K562 (cell line): ENCODE measurements at regions not wholly inside any gene's neighbourhood (a gene's known extent, or its start where the extent isn't known, plus 50 kb on each side); places are given as distances from the start of the nearest gene placed in this dataset.

Source experiments
- ARHGAP35 ChIP-seq: fragments of 450-650 bp; IDR thresholded peaks from 2 replicates; pipeline ENCODE4 v1.6.1; 2018; ENCODE audit not compliant: partially characterized antibody
- ARID1B ChIP-seq: fragments of 450-650 bp; IDR thresholded peaks from 2 replicates; pipeline ENCODE4 v1.6.1; 2016; ENCODE audit warnings: antibody characterized with exemption, mild to moderate bottlenecking, inconsistent platforms
- ATF1 ChIP-seq, 2 experiments: fragments of 450-650 bp in 1 of 2; IDR thresholded peaks; 2 replicates each; pipeline ENCODE4 v1.6.1; 2016; ENCODE audit warnings: missing compliant biosample characterization in 1 of 2, missing genetic modification characterization in 1 of 2
- CAMTA2 ChIP-seq: fragments of 250-450 bp; sonication (Bioruptor Pico); conservative IDR thresholded peaks from 2 replicates; pipeline ENCODE4 v1.5.1; 2022
- CSDE1 ChIP-seq, 2 experiments: fragments of 450-650 bp; IDR thresholded peaks; 2 replicates each; pipeline ENCODE4 v1.6.1; 2016; ENCODE audit warnings: mild to moderate bottlenecking in 1 of 2
- DPF2 ChIP-seq: fragments of 450-650 bp; IDR thresholded peaks from 2 replicates; pipeline ENCODE4 v1.6.1; 2016
- FOSL1 ChIP-seq: fragments of 200-800 bp; sonication (Bioruptor generic); conservative IDR thresholded peaks from 2 replicates; pipeline ENCODE4 v1.6.1; 2016; ENCODE audit warnings: missing genetic modification characterization, missing compliant biosample characterization
- FOXK2 ChIP-seq, 2 experiments: fragments of 450-650 bp; IDR thresholded peaks in 1 of 2; conservative IDR thresholded peaks in 1 of 2; 2 replicates each; pipeline ENCODE4 v1.6.1; 2016; ENCODE audit warnings: low read depth in 2 of 2, mild to moderate bottlenecking in 1 of 2
- HEY1 ChIP-seq: fragments of 250-450 bp; sonication (Bioruptor Pico); IDR thresholded peaks from 2 replicates; pipeline ENCODE4 v1.5.0; 2020; ENCODE audit warnings: mild to moderate bottlenecking, moderate library complexity, borderline replicate concordance
- HLTF ChIP-seq: fragments of 450-650 bp; IDR thresholded peaks from 2 replicates; pipeline ENCODE4 v1.6.1; 2016
- KAT2B ChIP-seq: IDR thresholded peaks from one replicate; pipeline ENCODE4 v1.6.1; 2012; ENCODE audit warnings: low read depth, mild to moderate bottlenecking, control low read depth, inconsistent platforms, low read length, moderate library complexity
- MEIS2 ChIP-seq: fragments of 450-650 bp; IDR thresholded peaks from 2 replicates; pipeline ENCODE4 v1.6.1; 2014; ENCODE audit warnings: mild to moderate bottlenecking; ENCODE audit not compliant: partially characterized antibody
- MYC ChIP-seq, 2 experiments: fragments of 250-450 bp in 1 of 2; sonication (Bioruptor Pico) in 1 of 2; IDR thresholded peaks; 2 replicates each; pipeline versions ENCODE4 v1.5.1 to v1.6.1; 2012 to 2021; ENCODE audit warnings: low read depth in 2 of 2, borderline replicate concordance in 1 of 2, improper control_type of control experiment in 1 of 2, low read length in 1 of 2, mild to moderate bottlenecking in 1 of 2, moderate library complexity in 1 of 2
- NBN ChIP-seq: fragments of 450-650 bp; IDR thresholded peaks from 2 replicates; pipeline ENCODE4 v1.6.1; 2016; ENCODE audit warnings: low read depth, mild to moderate bottlenecking
- SAFB ChIP-seq: fragments of 200-400 bp; formaldehyde crosslinking; IDR thresholded peaks from 2 replicates; pipeline ENCODE4 v1.6.1; 2017; ENCODE audit warnings: low read depth, low read length, borderline replicate concordance
- TCF7L2 ChIP-seq: fragments of 150-350 bp; IDR thresholded peaks from 2 replicates; pipeline ENCODE4 v1.6.1; 2016; ENCODE audit warnings: low read depth, mild to moderate bottlenecking, low read length, moderate library complexity
- TEAD2 ChIP-seq: fragments of 450-650 bp; IDR thresholded peaks from 2 replicates; pipeline ENCODE4 v1.6.1; 2016; ENCODE audit warnings: missing genetic modification characterization, control low read depth, missing compliant biosample characterization
- ZNF23 ChIP-seq: fragments of 250-450 bp; sonication (Bioruptor Pico); IDR thresholded peaks from 2 replicates; pipeline ENCODE4 v1.4.0; 2020; ENCODE audit warnings: mild to moderate bottlenecking
- ZNF354B ChIP-seq: fragments of 250-450 bp; sonication (Bioruptor Pico); IDR thresholded peaks from 2 replicates; pipeline ENCODE4 v1.4.0; 2020
- ZNF699 ChIP-seq: fragments of 250-450 bp; sonication (Bioruptor Pico); IDR thresholded peaks from 2 replicates; pipeline ENCODE4 v1.8.0; 2021; ENCODE audit warnings: mild to moderate bottlenecking, moderate library complexity; ENCODE audit not compliant: insufficient replicate concordance
- ZZZ3 ChIP-seq: fragments of 450-650 bp; IDR thresholded peaks from 2 replicates; pipeline ENCODE4 v1.6.1; 2016; ENCODE audit warnings: antibody characterized with exemption, mild to moderate bottlenecking, moderate library complexity
- TF ChIP-seq, protein P1 (sequence below), 2 experiments: fragments of 450-650 bp; IDR thresholded peaks; 2 replicates each; pipeline ENCODE4 v1.6.1; 2018; ENCODE audit warnings: mild to moderate bottlenecking in 2 of 2, low read depth in 1 of 2; ENCODE audit not compliant: partially characterized antibody in 2 of 2
- TF ChIP-seq, protein P2 (sequence below): sonication (generic); formaldehyde crosslinking; IDR thresholded peaks from 2 replicates; pipeline ENCODE4 v1.8.1; 2022; ENCODE audit warnings: missing genetic modification reagents
- TF ChIP-seq, protein P3 (sequence below): fragments of 450-650 bp; IDR thresholded peaks from 2 replicates; pipeline ENCODE4 v1.6.1; 2014; ENCODE audit warnings: low read depth, mild to moderate bottlenecking, moderate library complexity, borderline replicate concordance

DNA sequence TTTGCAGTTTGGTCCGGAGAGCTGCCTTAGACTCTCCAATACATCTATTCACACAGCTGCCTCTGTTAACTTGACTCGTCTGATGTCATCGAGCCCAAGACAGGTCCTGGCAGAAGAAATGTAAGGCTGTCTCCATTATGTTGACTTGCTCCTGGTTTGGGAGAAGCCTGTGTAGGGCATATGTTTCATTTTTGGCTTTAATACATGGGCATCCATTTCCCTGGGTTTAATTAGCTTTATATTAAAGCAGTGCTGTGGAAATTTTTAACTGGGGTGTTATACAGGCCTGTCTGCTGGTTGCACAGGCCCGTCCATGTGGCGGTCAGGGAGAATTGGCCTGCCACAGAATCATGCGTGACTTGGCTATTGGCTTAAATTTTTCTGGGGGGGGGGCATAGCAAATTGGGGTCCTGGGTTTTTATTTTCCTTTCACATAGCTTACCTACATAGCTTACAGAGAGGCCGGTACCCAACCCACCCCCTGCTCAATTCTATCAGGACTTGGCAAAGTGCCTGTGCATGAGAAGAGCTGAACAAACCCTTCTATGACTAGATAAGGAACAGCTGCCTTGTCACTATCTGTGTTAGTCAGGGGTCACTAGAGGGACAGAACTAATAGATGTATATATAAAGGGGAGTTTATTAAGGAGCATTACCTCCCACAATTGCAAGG lies 123.5 kb upstream of the WDR1 start (continued):
- no peak for TF ChIP-seq SAFB
- TF ChIP-seq TEAD2: no peak
- peak; percentile 25; the same call in 1 of the 2 replicates for TF ChIP-seq MYC (IDR thresholded peaks at IDR 0.05; ENCODE audit: low read depth, low read length)
- TF ChIP-seq MYC (CRISPR knock-in tag; IDR thresholded peaks at IDR 0.05; ENCODE audit: borderline replicate concordance, low read depth): no peak
- TF ChIP-seq, protein P1, sequence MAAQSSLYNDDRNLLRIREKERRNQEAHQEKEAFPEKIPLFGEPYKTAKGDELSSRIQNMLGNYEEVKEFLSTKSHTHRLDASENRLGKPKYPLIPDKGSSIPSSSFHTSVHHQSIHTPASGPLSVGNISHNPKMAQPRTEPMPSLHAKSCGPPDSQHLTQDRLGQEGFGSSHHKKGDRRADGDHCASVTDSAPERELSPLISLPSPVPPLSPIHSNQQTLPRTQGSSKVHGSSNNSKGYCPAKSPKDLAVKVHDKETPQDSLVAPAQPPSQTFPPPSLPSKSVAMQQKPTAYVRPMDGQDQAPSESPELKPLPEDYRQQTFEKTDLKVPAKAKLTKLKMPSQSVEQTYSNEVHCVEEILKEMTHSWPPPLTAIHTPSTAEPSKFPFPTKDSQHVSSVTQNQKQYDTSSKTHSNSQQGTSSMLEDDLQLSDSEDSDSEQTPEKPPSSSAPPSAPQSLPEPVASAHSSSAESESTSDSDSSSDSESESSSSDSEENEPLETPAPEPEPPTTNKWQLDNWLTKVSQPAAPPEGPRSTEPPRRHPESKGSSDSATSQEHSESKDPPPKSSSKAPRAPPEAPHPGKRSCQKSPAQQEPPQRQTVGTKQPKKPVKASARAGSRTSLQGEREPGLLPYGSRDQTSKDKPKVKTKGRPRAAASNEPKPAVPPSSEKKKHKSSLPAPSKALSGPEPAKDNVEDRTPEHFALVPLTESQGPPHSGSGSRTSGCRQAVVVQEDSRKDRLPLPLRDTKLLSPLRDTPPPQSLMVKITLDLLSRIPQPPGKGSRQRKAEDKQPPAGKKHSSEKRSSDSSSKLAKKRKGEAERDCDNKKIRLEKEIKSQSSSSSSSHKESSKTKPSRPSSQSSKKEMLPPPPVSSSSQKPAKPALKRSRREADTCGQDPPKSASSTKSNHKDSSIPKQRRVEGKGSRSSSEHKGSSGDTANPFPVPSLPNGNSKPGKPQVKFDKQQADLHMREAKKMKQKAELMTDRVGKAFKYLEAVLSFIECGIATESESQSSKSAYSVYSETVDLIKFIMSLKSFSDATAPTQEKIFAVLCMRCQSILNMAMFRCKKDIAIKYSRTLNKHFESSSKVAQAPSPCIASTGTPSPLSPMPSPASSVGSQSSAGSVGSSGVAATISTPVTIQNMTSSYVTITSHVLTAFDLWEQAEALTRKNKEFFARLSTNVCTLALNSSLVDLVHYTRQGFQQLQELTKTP (IDR thresholded peaks at IDR 0.05; ENCODE audit: low read depth in 1 of 2, partially characterized antibody in 2 of 2): peak in 1 of 2 experiments; percentile 94
- TF ChIP-seq, protein P2, sequence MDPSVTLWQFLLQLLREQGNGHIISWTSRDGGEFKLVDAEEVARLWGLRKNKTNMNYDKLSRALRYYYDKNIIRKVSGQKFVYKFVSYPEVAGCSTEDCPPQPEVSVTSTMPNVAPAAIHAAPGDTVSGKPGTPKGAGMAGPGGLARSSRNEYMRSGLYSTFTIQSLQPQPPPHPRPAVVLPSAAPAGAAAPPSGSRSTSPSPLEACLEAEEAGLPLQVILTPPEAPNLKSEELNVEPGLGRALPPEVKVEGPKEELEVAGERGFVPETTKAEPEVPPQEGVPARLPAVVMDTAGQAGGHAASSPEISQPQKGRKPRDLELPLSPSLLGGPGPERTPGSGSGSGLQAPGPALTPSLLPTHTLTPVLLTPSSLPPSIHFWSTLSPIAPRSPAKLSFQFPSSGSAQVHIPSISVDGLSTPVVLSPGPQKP (CRISPR knock-in tag): no peak
- no peak for TF ChIP-seq CAMTA2
- TF ChIP-seq TCF7L2: no peak
- no peak for TF ChIP-seq NBN
- TF ChIP-seq ZNF699: no peak
- peak; percentile 82 for TF ChIP-seq ARID1B
- no peak for TF ChIP-seq KAT2B
- TF ChIP-seq ZNF23 (CRISPR knock-in tag): no peak
- no peak; a peak in 1 of 4 replicates for TF ChIP-seq FOXK2 (conservative IDR thresholded peaks at IDR 0.05 in 1 of 2, IDR thresholded peaks at IDR 0.05 in 1 of 2; ENCODE audit: low read depth in 2 of 2)
- no peak for TF ChIP-seq CSDE1 (IDR thresholded peaks at IDR 0.05)
- TF ChIP-seq ZZZ3: no peak
- TF ChIP-seq ZNF354B (CRISPR knock-in tag): no peak
- TF ChIP-seq ARHGAP35: no peak
- TF ChIP-seq DPF2: peak; percentile 86
- TF ChIP-seq MEIS2: peak; percentile 26
- TF ChIP-seq FOSL1 (tag): peak; percentile 65
- no peak for TF ChIP-seq HEY1
- TF ChIP-seq, protein P3, sequence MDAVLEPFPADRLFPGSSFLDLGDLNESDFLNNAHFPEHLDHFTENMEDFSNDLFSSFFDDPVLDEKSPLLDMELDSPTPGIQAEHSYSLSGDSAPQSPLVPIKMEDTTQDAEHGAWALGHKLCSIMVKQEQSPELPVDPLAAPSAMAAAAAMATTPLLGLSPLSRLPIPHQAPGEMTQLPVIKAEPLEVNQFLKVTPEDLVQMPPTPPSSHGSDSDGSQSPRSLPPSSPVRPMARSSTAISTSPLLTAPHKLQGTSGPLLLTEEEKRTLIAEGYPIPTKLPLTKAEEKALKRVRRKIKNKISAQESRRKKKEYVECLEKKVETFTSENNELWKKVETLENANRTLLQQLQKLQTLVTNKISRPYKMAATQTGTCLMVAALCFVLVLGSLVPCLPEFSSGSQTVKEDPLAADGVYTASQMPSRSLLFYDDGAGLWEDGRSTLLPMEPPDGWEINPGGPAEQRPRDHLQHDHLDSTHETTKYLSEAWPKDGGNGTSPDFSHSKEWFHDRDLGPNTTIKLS: 0 out of 2 replicates have a peak, but pooled peaks have one; percentile 9
- TF ChIP-seq ATF1 (CRISPR knock-in tag; IDR thresholded peaks at IDR 0.05): no peak
- peak; percentile 80 for TF ChIP-seq ATF1 (tag; IDR thresholded peaks at IDR 0.05)
- no peak for TF ChIP-seq HLTF
